Eye (tissue), 1 donor: ENCODE measurements at regions not wholly inside any gene's neighbourhood (a gene's known extent, or its start where the extent isn't known, plus 50 kb on each side); places are given as distances from the start of the nearest gene placed in this dataset.
"Not testable (repeated sequence)": the region's sequence is repeated elsewhere in the genome, so short reads cannot be mapped to it uniquely, and the experiment has no call there.

Experiments
- DNase-seq: peaks from one replicate; pipeline ENCODE4 v3.0.0-alpha.2; 2015

DNA sequence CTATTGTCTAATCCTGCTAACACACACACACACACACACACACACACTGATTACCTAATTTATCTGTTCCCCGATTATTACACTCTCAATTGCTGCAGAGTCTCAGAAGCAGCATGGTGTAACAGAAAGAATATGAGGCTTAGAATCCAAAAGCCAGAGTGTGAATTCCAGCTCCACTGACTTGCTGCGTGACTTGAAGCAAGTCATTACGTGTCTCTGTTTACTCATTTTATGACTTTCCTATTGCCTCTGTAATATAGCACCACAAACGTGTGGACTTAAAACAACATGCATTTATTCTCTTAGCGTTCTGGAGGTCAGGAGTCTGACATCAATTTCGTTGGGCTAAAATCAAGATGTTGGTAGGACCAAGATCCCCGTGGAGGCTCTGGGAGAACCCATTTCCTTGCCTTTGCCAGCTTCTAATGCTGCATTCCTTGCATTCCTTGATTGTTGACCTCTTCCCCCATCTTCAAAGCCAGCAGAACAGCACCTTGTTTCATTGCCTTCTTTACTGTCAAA is 55.9 kb upstream of the ATP5PO start:
- no peak for DNase-seq

GRCh38 chr21:33969581-33969980 is 54.0 kb upstream of the ATP5PO start:
- no peak for DNase-seq

GRCh38 chr21:33968995-33969348 is 53.4 kb upstream of the ATP5PO start:
- no peak for DNase-seq

DNA sequence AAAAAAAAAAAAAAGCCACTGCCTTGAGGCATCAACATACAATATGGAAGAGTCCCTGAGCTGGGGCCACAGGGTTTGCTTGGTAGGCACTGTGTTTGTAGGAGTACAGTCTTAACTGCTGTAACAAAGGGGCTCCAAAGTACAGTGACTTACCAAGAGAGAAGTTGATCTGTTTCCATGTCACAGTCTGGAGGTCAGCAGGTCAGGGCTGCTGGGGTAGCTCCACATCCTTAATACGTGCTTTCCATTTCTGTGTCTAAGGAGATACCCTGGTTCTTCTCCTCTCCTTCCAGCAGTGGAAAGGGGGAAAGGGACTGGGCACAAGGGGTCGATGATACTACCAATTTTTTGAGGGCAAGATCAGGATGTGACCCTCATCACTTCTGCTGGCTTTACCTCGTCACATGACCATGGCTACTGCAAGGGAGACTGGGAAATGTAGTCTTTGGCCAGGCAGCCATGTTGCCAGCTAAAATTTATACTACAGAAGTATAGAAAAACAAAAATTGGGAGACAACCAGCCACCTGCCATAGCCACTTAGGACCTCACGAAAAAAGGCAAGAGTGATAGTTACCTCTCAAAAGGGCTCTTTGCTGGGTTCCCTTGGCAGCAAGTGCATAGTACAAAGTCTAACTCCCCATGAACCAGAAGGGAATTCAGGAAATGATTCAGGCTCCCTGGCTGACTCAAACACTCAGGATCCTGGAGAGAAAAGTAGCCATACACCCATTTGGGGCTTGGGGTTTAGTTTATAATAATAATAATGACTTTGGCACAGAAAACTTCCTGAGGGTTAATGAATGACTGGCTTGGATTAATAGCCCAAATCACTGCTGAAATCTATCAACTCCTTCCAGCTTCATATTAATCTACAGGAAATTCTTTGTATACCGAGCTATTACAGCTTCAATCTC is 52.7 kb upstream of the ATP5PO start:
- DNase-seq = no peak

GRCh38 chr21:33967086-33967571 is 51.5 kb upstream of the ATP5PO start:
- no peak for DNase-seq

DNA sequence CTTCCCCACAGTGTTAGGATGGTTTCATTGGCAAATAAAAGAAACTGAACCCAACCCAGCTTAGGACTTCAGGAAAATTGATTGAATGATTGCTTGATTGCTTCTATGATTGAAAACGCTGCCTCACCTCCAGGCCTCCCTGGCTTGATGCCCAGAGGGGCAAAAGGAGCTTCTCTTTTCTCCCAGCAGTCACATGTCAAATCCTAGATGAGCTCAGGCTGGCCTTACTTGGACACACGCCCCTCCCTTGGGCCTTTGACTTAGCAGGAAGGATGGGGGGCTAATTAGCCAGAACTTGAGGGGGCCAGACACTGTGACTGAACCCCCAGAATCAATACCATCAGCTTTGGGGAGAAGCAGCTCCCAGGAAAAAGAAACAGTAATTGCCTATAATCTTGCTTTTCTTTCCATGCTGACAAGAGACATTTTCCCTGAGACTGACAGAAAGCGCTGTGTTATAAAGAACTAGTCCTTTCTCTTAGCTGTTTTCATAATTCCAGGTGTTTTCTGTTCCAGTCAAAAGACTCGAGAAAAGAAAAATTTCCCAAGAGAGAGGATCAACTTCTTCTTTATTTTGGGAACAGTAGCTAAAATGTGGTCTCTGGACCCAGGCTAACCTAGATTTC is 50.8 kb upstream of the ATP5PO start:
- DNase-seq = no peak

GRCh38 chr21:33965662-33966061 is 50.1 kb upstream of the ATP5PO start:
- DNase-seq = not testable (repeated sequence)
